ENCODE measurements at regions not wholly inside any gene's neighbourhood (a gene's known extent, or its start where the extent isn't known, plus 50 kb on each side); places are given as distances from the start of the nearest gene placed in this dataset.

GRCh38 chr17:54505404-54505803, 395.2 kb upstream of the TOM1L1 start:
- Histone ChIP-seq H3K4me2 (ENCODE audit: control insufficient read depth, extremely low read depth, insufficient read depth, low read depth, low read length) (no peak overlapping the region), H3K27ac (ENCODE audit: control insufficient read depth, insufficient read depth, low read length) (no peak overlapping the region), H4K20me1 (ENCODE audit: control insufficient read depth, extremely low read depth, insufficient read depth, low read length) (no peaks in the 10 kb centered on the region), H3K4me3 (ENCODE audit: control insufficient read depth in 2 of 3, extremely low read depth in 1 of 3, insufficient read depth in 2 of 3, low read depth in 1 of 3, low read length in 3 of 3) (no peak overlapping the region), H3K9ac (ENCODE audit: control insufficient read depth, extremely low read depth, insufficient read depth, low read length) (no peak overlapping the region), H3K79me2 (ENCODE audit: control insufficient read depth, insufficient read depth, low read length) (no peaks in the 10 kb centered on the region), H2AFZ (ENCODE audit: control insufficient read depth, low read length) (no peak overlapping the region), H3K9me1 (ENCODE audit: control insufficient read depth, extremely low read depth, insufficient read depth, low read length) (no peaks in the 10 kb centered on the region), H3K4me1 (ENCODE audit: control insufficient read depth, extremely low read depth, insufficient read depth, low read length) (no peaks in the 10 kb centered on the region), H3K27me3 (ENCODE audit: control insufficient read depth, extremely low read depth, insufficient read depth, low read length) (no peaks in the 10 kb centered on the region), H3K36me3 (ENCODE audit: control insufficient read depth in 2 of 2, extremely low read depth in 1 of 2, insufficient read depth in 2 of 2, low read length in 2 of 2) (no peaks in the 10 kb centered on the region), H3K9me3 (ENCODE audit: control insufficient read depth, low read depth, low read length) (no peaks in the 10 kb centered on the region)
- DNase-seq (ENCODE audit: low read depth, low spot score) (no peak), FAIRE-seq (no peak)
- dilution Hi-C loops (cut with MboI; ENCODE audit: extremely low pct_ligation_motif_present, low sequenced_read_pairs): no loop called here
- TF ChIP-seq CTCF (optimal IDR thresholded peaks at IDR 0.05 in 1 of 3, IDR thresholded peaks at IDR 0.05 in 1 of 3, conservative IDR thresholded peaks at IDR 0.05 in 1 of 3; ENCODE audit: extremely low read depth in 1 of 3, insufficient read depth in 2 of 3, low read length in 3 of 3) (no peak), EZH2 (IDR thresholded peaks at IDR 0.05; ENCODE audit: low read length) (no peak)

- H3K4me3 ChIP-seq (ENCODE audit: control insufficient read depth in 2 of 3, extremely low read depth in 1 of 3, insufficient read depth in 2 of 3, low read depth in 1 of 3, low read length in 3 of 3): no peak overlapping the region
- TF ChIP-seq EZH2 (IDR thresholded peaks at IDR 0.05; ENCODE audit: low read length) (no peak), CTCF (optimal IDR thresholded peaks at IDR 0.05 in 1 of 3, IDR thresholded peaks at IDR 0.05 in 1 of 3, conservative IDR thresholded peaks at IDR 0.05 in 1 of 3; ENCODE audit: extremely low read depth in 1 of 3, insufficient read depth in 2 of 3, low read length in 3 of 3) (no peak)
- no peaks in the 10 kb centered on the region for H3K9me1 ChIP-seq (ENCODE audit: control insufficient read depth, extremely low read depth, insufficient read depth, low read length)
- H3K79me2 ChIP-seq (ENCODE audit: control insufficient read depth, insufficient read depth, low read length): no peaks in the 10 kb centered on the region
- H4K20me1 ChIP-seq (ENCODE audit: control insufficient read depth, extremely low read depth, insufficient read depth, low read length): no peaks in the 10 kb centered on the region
- no peaks in the 10 kb centered on the region for H3K9me3 ChIP-seq (ENCODE audit: control insufficient read depth, low read depth, low read length)
- no peaks in the 10 kb centered on the region for H3K4me1 ChIP-seq (ENCODE audit: control insufficient read depth, extremely low read depth, insufficient read depth, low read length)
- FAIRE-seq: no peak
- DNase-seq (ENCODE audit: low read depth, low spot score): no peak
- no peak overlapping the region for H3K27ac ChIP-seq (ENCODE audit: control insufficient read depth, insufficient read depth, low read length)
- no peaks in the 10 kb centered on the region for H3K36me3 ChIP-seq (ENCODE audit: control insufficient read depth in 2 of 2, extremely low read depth in 1 of 2, insufficient read depth in 2 of 2, low read length in 2 of 2)
- no peak overlapping the region for H2AFZ ChIP-seq (ENCODE audit: control insufficient read depth, low read length)
- no peak overlapping the region for H3K4me2 ChIP-seq (ENCODE audit: control insufficient read depth, extremely low read depth, insufficient read depth, low read depth, low read length)
- no peaks in the 10 kb centered on the region for H3K27me3 ChIP-seq (ENCODE audit: control insufficient read depth, extremely low read depth, insufficient read depth, low read length)
- dilution Hi-C loops (cut with MboI; ENCODE audit: extremely low pct_ligation_motif_present, low sequenced_read_pairs): no loop called here
- H3K9ac ChIP-seq (ENCODE audit: control insufficient read depth, extremely low read depth, insufficient read depth, low read length): no peak overlapping the region
Observed at GRCh38 chr17:54518706-54519105, 381.9 kb upstream of the TOM1L1 start.
